K562 (cell line): ENCODE measurements at regions not wholly inside any gene's neighbourhood (a gene's known extent, or its start where the extent isn't known, plus 50 kb on each side); places are given as distances from the start of the nearest gene placed in this dataset.

ENCODE experiments used
- ATAC-seq: fragments of 200-7000 bp; cut with Tn5 transposase; 3 replicates; pipeline ENCODE4 v1.9.1; 2020; ENCODE audit warnings: moderate library complexity
- BruUV-seq: library from RNA; stranded (reverse); fragments of 400-500 nt; replicated peaks from 2 replicates; lab custom pipeline; 2021; lab: Mats Ljungman, UMichigan
- CTCF ChIA-PET: fragments of 300-600 bp; formaldehyde crosslinking; extraction: SDS; loops from one replicate; lab custom pipeline; 2021; ENCODE audit warnings: low intra/inter-chr PET ratio; lab: Yijun Ruan, JAX
- POLR2A ChIA-PET: fragments of 300-600, 350-650 bp; sonication (Branson Sonifier 250); formaldehyde crosslinking; extraction: SDS; loops from one replicate; lab custom pipeline; 2021; ENCODE audit warnings: antibody characterized with exemption, inconsistent platforms; lab: Yijun Ruan, JAX
- DNase-seq, 4 experiments: peaks; one replicate each; pipeline versions ENCODE4 v3.0.0 to v3.0.0-alpha.2; 2011 to 2018; ENCODE audit warnings: low spot score in 3 of 4, mixed read lengths in 3 of 4; ENCODE audit errors: extremely low read depth in 1 of 4
- FAIRE-seq: peaks from 2 replicates; lab custom pipeline; 2011; peaks lifted over from hg19 to GRCh38; lab: Jason Lieb, UNC
- H2AFZ ChIP-seq: 2 replicates; pipeline ENCODE4 v1.6.0; 2011; ENCODE audit warnings: low read depth, low read length, control low read depth, inconsistent platforms
- H3K27ac ChIP-seq: fragments of 200-600 bp; 3 replicates; pipeline ENCODE4 v1.8.0; 2011; ENCODE audit warnings: low read depth, mild to moderate bottlenecking, control low read depth, inconsistent platforms, low read length, moderate library complexity, mixed read lengths; ENCODE audit errors: extremely low read depth
- H3K27me3 ChIP-seq, 2 experiments: fragments of 300-600 bp in 1 of 2; 2 replicates in 1 of 2; 3 replicates in 1 of 2; pipeline versions ENCODE4 v1.6.0 to v1.8.0; 2011; ENCODE audit warnings: inconsistent platforms in 2 of 2, low read length in 2 of 2, mild to moderate bottlenecking in 1 of 2, mixed read lengths in 1 of 2, moderate library complexity in 1 of 2; ENCODE audit not compliant: control insufficient read depth in 2 of 2, insufficient read depth in 2 of 2
- H3K36me3 ChIP-seq: fragments of 300-600 bp; 3 replicates; pipeline ENCODE4 v1.8.0; 2011; ENCODE audit warnings: mild to moderate bottlenecking, low read length, inconsistent platforms; ENCODE audit not compliant: control insufficient read depth, insufficient read depth
- H3K4me1 ChIP-seq, 2 experiments: fragments of 200-600 bp in 1 of 2; replicated peaks in 1 of 2; 2 replicates in 1 of 2; 3 replicates in 1 of 2; pipeline versions ENCODE4 v1.5.1 to v1.8.0; 2011; ENCODE audit warnings: inconsistent platforms in 2 of 2, low read length in 2 of 2, mild to moderate bottlenecking in 1 of 2, mixed read lengths in 1 of 2, moderate library complexity in 1 of 2; ENCODE audit not compliant: control insufficient read depth in 2 of 2, insufficient read depth in 2 of 2
- H3K4me2 ChIP-seq: 2 replicates; pipeline ENCODE4 v1.6.1; 2011; ENCODE audit warnings: low read length, control low read depth, inconsistent platforms, mixed read lengths; ENCODE audit not compliant: insufficient read depth
- H3K4me3 ChIP-seq: fragments of 200-600 bp; sonication (generic), shearing (Covaris generic); 2 replicates; pipeline ENCODE4 v1.5.1; 2016; ENCODE audit warnings: control low read depth, inconsistent platforms
- H3K79me2 ChIP-seq: fragments of 200-600 bp; 3 replicates; pipeline ENCODE4 v1.8.0; 2011; ENCODE audit warnings: low read length, inconsistent platforms; ENCODE audit not compliant: control insufficient read depth, insufficient read depth
- H3K9ac ChIP-seq, 2 experiments: 2 replicates each; pipeline versions ENCODE4 v1.6.0 to v1.6.1; 2011; ENCODE audit warnings: low read depth in 2 of 2, low read length in 2 of 2, control low read depth in 1 of 2, inconsistent platforms in 1 of 2, mild to moderate bottlenecking in 1 of 2, mixed read lengths in 1 of 2; ENCODE audit not compliant: insufficient read depth in 1 of 2
- H3K9me1 ChIP-seq: one replicate; pipeline ENCODE4 v1.6.0; 2011; ENCODE audit warnings: inconsistent platforms, mild to moderate bottlenecking, low read length, moderate library complexity; ENCODE audit not compliant: control insufficient read depth, insufficient read depth
- H3K9me3 ChIP-seq: replicated peaks from 2 replicates; pipeline ENCODE4 v1.5.1; 2011; ENCODE audit warnings: low read depth, low read length, inconsistent platforms; ENCODE audit not compliant: control insufficient read depth, insufficient read depth
- H4K20me1 ChIP-seq: replicated peaks from 2 replicates; pipeline ENCODE4 v1.6.1; 2011; ENCODE audit warnings: low read length, inconsistent platforms, mixed read lengths; ENCODE audit not compliant: control insufficient read depth, insufficient read depth
- CBX2 ChIP-seq: fragments of 200-600 bp; sonication (generic); IDR thresholded peaks from one replicate; pipeline ENCODE4 v1.6.1; 2012; ENCODE audit warnings: mild to moderate bottlenecking, low read length, inconsistent platforms; ENCODE audit not compliant: insufficient read depth, poor library complexity, severe bottlenecking
- MYBL2 ChIP-seq, 2 experiments: fragments of 450-650 bp in 1 of 2; sonication (generic) in 1 of 2; formaldehyde crosslinking in 1 of 2; IDR thresholded peaks; 2 replicates each; pipeline versions ENCODE4 v1.6.1 to v1.8.1; 2017 to 2022; ENCODE audit warnings: borderline replicate concordance in 1 of 2, inconsistent platforms in 1 of 2, low read depth in 1 of 2, mild to moderate bottlenecking in 1 of 2, missing genetic modification reagents in 1 of 2, moderate library complexity in 1 of 2
- PHB ChIP-seq: fragments of 250-450 bp; sonication (Bioruptor Pico); IDR thresholded peaks from 2 replicates; pipeline ENCODE4 v1.5.0; 2021
- SRF ChIP-seq, 2 experiments: fragments of 250-450, 450-650 bp in 1 of 2; sonication (Bioruptor Pico) in 1 of 2; sonication (generic) in 1 of 2; formaldehyde crosslinking; IDR thresholded peaks; 2 replicates each; pipeline versions ENCODE4 v1.5.0 to v1.5.1; 2020 to 2022; ENCODE audit warnings: mild to moderate bottlenecking in 1 of 2, missing genetic modification reagents in 1 of 2
- STAT5B ChIP-seq: fragments of 250-450 bp; sonication (Bioruptor Pico); IDR thresholded peaks from 2 replicates; pipeline ENCODE4 v1.8.0; 2021; ENCODE audit warnings: mild to moderate bottlenecking, inconsistent platforms
- TEAD1 ChIP-seq, 2 experiments: fragments of 450-650 bp in 1 of 2; sonication (generic) in 1 of 2; formaldehyde crosslinking; IDR thresholded peaks; 2 replicates each; pipeline versions ENCODE4 v1.4.0 to v1.8.0; 2020 to 2022; ENCODE audit warnings: mild to moderate bottlenecking in 2 of 2, missing genetic modification reagents in 1 of 2
- ZNF232 ChIP-seq: sonication (generic); formaldehyde crosslinking; IDR thresholded peaks from 2 replicates; pipeline ENCODE4 v1.8.0; 2022; ENCODE audit warnings: mild to moderate bottlenecking, missing genetic modification reagents
- WGBS: fragments of 100-300 bp; shearing (Covaris generic); methylation state at CpG from one replicate; pipeline ENCODE4 v1.1.6; 2016; ENCODE audit warnings: low coverage, mixed read lengths; ENCODE audit not compliant: insufficient coverage; ENCODE audit errors: missing lambda C conversion rate; 5-methylcytosine and 5-hydroxymethylcytosine counted together
- in situ Hi-C: fragments of 300-500 bp; cut with MboI; formaldehyde crosslinking; loops from 4 replicates; pipeline ENCODE4 v1.15.0; 2018; ENCODE audit warnings: inconsistent platforms, mixed read lengths
- intact Hi-C: fragments of 100-400 bp; cut with micrococcal nuclease; formaldehyde crosslinking; loops from 2 replicates; pipeline ENCODE4 v1.14.2; 2022
- TF ChIP-seq, protein P1 (sequence below): sonication (generic); formaldehyde crosslinking; IDR thresholded peaks from 2 replicates; pipeline ENCODE4 v1.8.0; 2022; ENCODE audit warnings: missing genetic modification reagents, mild to moderate bottlenecking, borderline replicate concordance
- TF ChIP-seq, protein P2 (sequence below): fragments of 450-650 bp; formaldehyde crosslinking; IDR thresholded peaks from 2 replicates; pipeline ENCODE4 v1.4.0; 2020; ENCODE audit warnings: mild to moderate bottlenecking, moderate library complexity
- TF ChIP-seq, protein P3 (sequence below): fragments of 450-650 bp; formaldehyde crosslinking; IDR thresholded peaks from 2 replicates; pipeline ENCODE4 v1.4.0; 2020; ENCODE audit warnings: mild to moderate bottlenecking

DNA sequence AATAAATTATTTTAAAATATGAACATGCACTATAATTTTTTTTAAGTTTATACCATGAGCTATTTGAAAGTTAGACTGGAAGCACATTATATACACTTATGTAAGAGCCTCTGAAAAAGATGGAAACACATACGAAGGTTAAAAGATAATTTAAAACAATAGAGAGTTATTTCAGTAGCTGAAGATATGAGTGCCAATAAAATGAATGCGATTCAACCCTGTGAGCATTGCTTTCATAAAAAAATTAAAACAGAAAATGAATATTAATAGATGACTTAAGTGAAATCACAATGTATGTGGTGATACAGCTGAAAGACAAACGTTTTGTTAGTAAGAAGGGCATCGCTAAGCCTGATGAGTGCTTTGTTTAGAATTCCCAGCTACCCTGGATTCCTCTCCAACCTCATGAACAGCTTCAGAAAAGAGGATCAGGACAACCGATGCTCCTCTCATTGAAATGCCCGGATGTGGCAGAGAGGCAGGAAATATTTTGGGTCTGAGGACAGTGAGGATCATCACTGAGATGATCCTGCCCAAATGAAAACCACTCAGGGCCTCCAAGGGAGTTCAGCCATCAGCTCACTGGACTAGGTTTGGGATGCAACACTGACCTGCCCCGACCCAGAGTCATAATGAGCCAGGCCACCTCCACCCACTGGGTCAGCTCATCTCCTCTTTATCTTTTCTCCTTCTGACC lies 60.2 kb upstream of the TOP3B start (continued):
- TF ChIP-seq, protein P1, sequence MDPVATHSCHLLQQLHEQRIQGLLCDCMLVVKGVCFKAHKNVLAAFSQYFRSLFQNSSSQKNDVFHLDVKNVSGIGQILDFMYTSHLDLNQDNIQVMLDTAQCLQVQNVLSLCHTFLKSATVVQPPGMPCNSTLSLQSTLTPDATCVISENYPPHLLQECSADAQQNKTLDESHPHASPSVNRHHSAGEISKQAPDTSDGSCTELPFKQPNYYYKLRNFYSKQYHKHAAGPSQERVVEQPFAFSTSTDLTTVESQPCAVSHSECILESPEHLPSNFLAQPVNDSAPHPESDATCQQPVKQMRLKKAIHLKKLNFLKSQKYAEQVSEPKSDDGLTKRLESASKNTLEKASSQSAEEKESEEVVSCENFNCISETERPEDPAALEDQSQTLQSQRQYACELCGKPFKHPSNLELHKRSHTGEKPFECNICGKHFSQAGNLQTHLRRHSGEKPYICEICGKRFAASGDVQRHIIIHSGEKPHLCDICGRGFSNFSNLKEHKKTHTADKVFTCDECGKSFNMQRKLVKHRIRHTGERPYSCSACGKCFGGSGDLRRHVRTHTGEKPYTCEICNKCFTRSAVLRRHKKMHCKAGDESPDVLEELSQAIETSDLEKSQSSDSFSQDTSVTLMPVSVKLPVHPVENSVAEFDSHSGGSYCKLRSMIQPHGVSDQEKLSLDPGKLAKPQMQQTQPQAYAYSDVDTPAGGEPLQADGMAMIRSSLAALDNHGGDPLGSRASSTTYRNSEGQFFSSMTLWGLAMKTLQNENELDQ (CRISPR knock-in tag), result no peak
- TF ChIP-seq STAT5B (CRISPR knock-in tag), result no peak
- TF ChIP-seq, protein P2, sequence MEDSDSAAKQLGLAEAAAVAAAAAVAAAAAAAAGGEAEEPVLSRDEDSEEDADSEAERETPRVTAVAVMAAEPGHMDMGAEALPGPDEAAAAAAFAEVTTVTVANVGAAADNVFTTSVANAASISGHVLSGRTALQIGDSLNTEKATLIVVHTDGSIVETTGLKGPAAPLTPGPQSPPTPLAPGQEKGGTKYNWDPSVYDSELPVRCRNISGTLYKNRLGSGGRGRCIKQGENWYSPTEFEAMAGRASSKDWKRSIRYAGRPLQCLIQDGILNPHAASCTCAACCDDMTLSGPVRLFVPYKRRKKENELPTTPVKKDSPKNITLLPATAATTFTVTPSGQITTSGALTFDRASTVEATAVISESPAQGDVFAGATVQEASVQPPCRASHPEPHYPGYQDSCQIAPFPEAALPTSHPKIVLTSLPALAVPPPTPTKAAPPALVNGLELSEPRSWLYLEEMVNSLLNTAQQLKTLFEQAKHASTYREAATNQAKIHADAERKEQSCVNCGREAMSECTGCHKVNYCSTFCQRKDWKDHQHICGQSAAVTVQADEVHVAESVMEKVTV, result 0 out of 2 replicates have a peak, but pooled peaks have one; percentile 13
- no peak for TF ChIP-seq CBX2

DNA sequence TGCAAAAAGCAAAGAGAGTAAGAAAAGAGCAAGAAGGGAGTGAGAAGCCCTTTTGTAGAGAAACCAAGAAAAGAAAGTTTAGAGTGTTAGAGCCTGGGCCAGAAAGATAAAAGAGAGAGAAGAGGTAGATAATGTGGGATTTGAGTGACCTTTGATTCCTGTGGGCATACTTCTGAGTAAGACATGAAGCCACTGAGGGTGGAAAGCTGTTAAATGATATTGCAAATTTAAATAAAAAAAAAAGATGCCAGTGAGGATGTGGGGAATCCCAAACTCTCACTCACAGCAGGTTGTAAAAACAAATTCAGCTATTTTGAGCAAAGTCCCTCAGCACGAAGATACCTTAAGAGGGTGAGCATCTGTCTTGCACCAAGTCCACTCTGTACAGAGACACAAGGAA lies 59.4 kb upstream of the TOP3B start:
- in situ Hi-C loops, result no loop called here
- no peak overlapping the region for H3K27ac ChIP-seq
- no peaks in the 10 kb centered on the region for H3K36me3 ChIP-seq
- peak in 2 of 4 experiments; percentile 71 to 73 for DNase-seq
- peaks cover 21 to 40% of the 10 kb centered on the region in 2 experiments for H3K27me3 ChIP-seq
- H3K4me1 ChIP-seq, result peaks cover 0 to 13% of the 10 kb centered on the region in 2 experiments; a peak in 4 of 5 replicates
- no peak overlapping the region for H2AFZ ChIP-seq
- no peak overlapping the region for H3K4me3 ChIP-seq
- 0% methylated on average over 1 of the region's 1 CpG for WGBS
- POLR2A ChIA-PET, result interaction anchor here (0.5 to 6.4 kb wide), 23 partner anchors 10 to 1113 kb away, joined by 3 to 110 read pairs (median 4); no protein-coding TSS in a partner anchor
- no peaks in the 10 kb centered on the region for H3K9me3 ChIP-seq
- no peak for ATAC-seq
- no TSS peak for BruUV-seq
- H3K9me1 ChIP-seq, result no peaks in the 10 kb centered on the region
- no peak for FAIRE-seq
- CTCF ChIA-PET, result interaction anchor here (1.0 kb wide), 1 partner anchor 58 kb away, joined by 3 read pairs; no protein-coding TSS in a partner anchor
- intact Hi-C loops, result loop anchor here (5.0 kb wide), 1 partner anchor 330 kb away; no protein-coding TSS in a partner anchor
- H3K79me2 ChIP-seq, result no peaks in the 10 kb centered on the region
- no peak overlapping the region for H3K4me2 ChIP-seq
- peaks cover 16% of the 10 kb centered on the region; the same call in 1 of the 2 replicates for H4K20me1 ChIP-seq
- no peak overlapping the region for H3K9ac ChIP-seq
- TF ChIP-seq ZNF232 (no peak), MYBL2 (IDR thresholded peaks at IDR 0.05; ENCODE audit: low read depth) (no peak), MYBL2 (CRISPR knock-in tag; IDR thresholded peaks at IDR 0.05; ENCODE audit: borderline replicate concordance) (no peak), PHB (CRISPR knock-in tag) (no peak), TEAD1 (CRISPR knock-in tag; IDR thresholded peaks at IDR 0.05) (0 out of 4 replicates have a peak, but pooled peaks of 1 of the 2 experiments have one; percentile 40), SRF (CRISPR knock-in tag; IDR thresholded peaks at IDR 0.05) (peak in 1 of 2 experiments; percentile 57; a peak in 1 of 4 replicates)
- TF ChIP-seq, protein P3, sequence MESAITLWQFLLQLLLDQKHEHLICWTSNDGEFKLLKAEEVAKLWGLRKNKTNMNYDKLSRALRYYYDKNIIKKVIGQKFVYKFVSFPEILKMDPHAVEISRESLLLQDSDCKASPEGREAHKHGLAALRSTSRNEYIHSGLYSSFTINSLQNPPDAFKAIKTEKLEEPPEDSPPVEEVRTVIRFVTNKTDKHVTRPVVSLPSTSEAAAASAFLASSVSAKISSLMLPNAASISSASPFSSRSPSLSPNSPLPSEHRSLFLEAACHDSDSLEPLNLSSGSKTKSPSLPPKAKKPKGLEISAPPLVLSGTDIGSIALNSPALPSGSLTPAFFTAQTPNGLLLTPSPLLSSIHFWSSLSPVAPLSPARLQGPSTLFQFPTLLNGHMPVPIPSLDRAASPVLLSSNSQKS, result no peak
